ENCODE measurements at regions not wholly inside any gene's neighbourhood (a gene's known extent, or its start where the extent isn't known, plus 50 kb on each side); places are given as distances from the start of the nearest gene placed in this dataset.

DNA sequence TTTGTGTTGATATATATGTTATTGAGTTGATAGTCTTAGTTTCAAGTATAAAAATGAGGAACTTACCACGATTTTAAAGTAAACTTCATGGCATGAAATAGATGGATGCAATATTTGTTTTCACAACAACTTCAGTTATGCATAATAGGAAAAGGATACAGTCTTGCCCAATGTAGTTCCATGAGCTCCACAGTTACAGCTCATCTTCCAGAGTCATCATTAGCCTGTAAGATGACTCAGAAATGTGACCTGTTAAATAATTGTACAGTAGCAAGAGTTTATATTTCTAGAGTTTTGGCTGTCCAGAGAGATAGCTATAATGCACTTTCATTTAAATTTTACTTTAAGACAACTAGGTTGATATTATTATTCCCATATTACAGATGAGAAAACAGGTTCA, 80.9 kb upstream of the ARHGAP28 start:
- no peak for DNase-seq

DNA sequence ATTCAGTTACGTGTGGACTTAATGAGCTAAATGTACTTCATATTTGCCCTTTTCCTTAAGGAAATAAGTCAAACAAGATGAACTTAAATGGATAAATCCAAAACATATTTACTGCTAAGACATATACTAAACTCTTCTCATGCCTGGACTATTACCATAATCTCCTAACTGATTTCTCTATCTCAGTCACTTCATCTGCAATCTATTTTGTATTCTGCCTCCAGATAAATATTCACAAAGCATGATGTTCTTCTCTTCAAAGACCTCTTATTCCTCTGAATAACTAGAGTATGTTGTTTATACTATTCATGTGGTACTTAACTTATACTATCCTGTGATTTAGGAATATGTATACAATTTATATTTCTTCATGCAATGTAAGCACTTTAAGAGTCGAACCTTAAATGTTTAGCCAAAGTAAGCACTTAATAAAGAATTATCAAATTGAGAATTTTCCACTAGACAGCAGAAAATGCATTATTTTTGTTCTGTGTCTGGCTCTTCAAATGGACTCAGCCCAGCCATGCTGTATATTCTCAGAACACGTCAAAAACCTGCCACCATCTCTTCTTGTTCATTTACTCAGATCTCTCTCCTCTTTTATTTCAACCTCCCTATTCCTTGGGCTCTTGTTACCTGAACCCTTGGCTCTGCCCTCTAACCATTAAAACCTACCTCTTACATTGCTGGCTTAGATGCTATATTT, 79.9 kb upstream of the ARHGAP28 start:
- DNase-seq: no peak

DNA sequence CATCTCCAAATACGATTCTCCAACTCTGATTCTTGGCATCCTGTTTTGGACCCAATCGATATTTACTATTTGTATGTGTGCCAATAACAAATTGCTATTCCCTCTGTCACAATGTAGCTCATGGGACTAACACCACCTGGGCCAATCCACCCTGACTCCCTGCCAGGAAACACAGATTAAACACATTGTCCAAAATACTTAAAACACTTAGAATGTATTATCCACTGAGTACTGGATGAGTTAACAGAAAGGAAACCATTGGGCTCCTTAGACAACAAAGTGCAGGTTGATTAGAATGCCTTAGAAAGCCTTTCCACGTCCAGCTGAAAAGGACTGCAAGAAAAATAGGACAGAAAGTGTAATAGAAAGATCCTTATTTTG, 79.4 kb upstream of the ARHGAP28 start:
- DNase-seq: no peak

DNA sequence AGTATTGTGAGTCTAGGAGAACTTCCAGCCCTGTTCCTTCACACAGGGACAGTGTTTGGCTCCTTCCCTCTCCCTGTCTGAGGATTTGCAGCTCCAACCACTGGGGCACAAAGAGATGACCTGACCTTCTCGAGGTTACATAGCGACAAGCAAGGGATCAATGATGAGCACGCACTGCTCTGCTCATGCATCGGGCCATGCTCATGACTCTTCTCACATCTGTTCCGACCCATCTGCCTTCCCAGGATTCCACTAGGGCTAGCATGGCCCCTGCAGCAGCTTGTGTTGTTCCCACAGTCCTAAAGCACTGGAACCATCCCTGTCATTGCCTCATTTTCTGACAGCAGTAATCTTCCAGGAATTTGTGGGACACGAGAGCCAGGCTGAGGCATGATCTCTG, 78.8 kb upstream of the ARHGAP28 start:
- no peak for DNase-seq

DNA sequence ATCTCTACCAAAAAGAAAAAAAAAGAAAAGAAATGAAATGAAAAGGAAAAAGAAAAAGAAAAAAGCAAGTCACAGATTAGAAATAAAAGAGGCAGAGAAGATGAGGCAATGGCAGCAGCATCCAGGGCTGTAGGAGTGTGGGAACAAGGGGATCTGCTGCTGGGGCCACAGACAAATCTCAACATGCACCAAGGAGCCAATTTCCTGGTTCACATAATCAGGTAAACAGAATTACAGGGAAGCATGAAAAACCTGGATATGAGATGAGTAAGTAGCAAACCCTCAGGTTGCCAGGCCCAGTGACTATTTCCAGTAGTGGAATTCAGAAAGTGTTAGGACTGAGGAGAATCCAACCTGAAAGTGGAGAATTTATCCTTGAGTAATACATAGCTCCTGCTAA, 77.4 kb upstream of the ARHGAP28 start:
- DNase-seq: no peak

DNA sequence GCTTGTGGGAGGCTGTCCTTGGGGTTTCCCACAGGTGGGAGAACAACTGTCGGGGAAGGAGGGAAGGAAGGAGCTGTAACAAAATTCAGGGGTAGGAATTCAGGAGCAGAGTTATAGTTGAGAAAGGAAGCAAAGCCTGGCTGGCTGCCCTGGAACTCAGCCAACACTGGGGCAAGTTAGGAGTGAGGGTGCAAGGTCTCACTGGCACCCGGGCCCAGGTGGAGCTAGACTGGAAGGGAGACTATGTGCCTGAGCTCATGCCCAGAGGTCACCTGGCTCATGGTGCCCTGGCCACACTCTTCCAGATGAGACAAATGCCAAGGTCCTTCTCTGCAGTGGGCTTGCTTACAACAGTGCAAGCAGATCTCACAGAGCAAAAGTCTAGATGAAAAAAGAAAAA, 75.6 kb upstream of the ARHGAP28 start:
- DNase-seq: no peak

DNA sequence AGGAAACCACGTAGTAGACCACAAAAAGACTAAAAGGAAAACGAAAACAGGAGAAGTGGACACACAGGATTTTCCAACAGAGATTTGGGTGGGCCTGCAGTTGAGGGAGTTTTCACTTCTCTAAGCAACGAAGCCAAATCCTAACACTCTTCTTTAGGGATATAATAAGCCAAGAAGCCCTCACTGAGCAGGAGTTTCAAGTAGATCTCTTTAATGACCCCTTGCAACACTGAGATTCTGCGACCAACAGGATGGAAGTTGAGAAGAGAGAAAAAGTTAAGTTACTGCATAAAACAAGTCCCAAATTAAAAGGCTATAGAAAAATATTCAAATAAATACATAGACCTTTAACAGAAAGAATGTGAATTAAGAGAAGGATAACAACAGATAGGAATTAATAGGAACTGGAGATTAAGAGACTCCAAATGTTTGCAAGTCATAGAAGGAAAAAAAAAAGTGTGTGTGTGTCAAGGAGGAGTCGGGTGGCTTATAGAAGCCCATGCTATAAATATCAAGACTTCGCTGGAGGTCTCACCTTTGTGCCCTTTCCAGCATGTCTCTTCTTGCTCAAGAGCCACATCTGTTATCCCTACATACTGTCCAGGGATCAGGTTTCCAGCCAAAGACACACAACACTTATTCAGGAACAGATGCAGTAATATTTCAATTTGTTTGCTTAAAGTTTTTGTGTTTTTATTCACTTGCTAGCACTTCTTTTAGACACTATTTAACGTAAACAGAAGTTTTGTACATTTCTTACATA, 69.4 kb upstream of the ARHGAP28 start:
- no peak for DNase-seq

DNA sequence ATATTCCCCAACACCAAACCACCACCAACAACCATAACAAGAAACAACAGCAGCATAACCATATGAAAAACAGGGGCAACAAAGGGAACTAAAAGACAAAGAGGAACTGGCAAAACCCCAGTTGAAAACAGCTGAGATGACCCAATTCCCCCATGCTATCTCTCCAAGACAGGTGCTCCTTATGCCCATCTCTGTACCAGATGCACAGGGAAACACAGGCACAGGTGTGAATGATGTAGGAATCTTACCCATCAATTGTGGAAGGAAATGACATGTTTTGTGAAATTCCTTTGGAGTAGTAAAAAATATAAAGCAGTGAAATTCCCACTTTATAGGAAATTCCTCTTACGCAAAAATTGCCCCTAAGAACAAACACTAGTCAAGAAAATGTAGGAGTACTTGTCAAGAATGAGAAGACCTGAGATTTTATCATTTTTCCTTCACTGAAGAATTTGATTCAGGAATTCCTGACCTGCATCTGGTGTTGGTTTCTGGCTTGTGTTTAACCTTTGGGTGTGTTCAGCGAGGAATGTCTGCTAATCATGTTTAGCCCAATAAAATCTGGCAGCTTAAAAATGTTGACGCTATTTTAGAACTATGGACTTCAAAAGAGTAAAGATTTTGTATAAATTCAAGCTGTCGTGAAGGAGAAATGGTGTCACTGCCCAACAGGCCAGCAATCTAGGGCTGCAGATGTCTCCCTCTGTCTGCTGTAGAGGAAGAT, 67.7 kb upstream of the ARHGAP28 start:
- no peak for DNase-seq

DNA sequence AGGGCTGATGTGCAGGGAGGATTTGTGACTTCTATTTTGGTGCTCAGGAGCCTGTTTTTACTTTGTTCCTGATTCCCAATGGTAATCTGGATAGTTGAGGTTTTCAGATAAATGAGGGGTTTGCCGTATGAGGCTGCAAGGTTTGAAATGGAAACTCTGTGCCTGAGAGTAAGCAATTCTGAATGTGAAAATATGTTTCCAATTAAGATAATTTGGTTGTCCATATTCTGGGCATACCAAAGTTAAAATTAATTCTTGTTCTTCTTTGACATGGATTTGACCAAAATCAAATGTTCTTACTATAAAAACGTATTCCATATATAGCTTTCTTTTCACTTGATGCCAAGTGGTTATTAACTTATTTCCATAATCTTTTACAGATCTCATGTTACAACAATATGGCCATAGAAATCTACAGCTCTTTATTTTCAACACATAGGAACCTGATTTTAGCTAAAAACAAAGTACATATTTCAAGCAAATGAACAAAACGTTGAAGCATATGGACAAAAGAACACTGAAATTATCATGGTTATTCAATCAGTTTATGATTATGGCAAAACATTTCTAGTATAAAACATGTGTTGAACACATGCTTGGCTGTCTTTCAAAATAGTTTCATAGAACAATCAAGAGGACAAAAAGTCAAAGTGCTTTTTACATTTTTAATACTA, 63.4 kb upstream of the ARHGAP28 start:
- no peak for DNase-seq

DNA sequence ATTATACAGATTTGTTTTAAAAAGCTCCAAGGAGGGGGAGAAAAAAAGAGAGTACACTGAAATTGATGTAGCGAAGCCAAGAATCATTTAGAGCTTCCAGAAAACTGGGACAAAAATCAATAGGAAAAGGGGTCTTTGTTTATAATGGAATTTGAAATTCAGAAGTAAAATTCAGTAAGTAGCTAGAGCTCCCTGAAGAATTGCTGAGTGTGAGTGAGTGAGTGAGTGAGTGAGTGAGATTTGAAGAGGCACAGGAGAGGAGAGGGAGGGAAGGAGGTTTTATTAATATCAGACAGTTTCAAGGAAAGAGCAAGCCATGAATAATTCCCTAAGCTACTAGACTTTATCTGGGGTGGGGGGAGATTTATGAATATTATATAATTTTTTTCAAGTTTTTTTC, 60.7 kb upstream of the ARHGAP28 start:
- no peak for DNase-seq

DNA sequence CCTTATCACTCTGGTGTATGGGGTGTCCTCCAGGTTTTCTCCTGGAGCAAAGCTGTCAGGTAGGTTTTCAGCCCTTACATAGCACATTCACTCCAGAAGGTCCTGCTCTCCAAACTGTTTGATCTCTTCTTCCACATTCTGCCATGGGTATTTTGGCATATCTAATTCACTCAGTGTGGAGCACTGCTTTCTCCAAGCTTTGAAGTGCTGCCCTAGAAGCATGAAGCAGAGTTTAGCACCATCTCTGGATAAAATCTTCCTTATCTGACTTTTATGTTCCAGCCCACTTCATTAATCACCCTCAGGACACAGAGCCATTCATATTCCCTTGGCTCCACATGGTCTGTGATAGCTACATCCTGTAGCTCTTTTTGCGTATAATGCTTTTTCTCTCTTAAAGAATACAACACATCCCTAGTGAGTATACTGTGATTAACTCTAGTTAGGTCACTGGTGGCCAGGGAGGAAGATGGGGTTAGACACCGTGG, 56.7 kb upstream of the ARHGAP28 start:
- no peak for DNase-seq

DNA sequence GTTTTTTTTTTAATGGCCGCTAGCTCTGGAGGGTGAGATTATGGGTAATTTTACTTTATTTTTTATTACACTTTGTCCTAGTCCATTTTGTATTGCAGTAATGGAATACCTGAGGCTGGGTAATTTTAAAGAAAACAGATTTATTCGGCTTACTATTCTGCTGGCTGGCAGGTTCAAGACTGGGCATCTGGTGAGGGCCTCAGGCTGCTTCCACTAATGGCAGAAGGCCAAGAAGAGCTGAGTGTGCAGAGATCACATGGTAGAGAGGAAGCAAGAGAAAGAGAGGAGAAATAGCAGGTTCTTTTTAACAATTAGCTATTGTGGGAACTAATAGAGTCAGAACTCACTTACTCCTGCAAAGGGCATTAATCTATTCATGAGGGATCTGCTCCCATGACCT, 52.4 kb upstream of the ARHGAP28 start:
- DNase-seq: no peak

DNA sequence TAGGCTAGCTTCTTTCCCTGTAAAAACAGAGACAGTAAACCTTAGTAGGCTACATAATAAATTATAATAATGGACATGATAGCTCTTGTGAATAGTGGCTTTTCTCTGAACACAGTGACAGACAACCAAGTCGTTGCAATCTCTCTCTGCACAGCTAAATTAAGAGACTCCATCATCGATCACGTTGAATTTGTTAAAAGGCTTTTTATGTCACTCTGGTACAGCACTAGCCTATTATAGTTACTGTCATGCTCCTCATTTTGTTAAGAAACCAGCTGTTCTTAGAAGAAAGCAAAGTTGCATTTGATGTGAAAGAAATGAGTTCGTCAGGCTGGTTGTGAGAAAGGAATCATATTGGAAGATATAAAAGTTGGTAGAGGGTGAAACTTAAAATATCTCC, 50.3 kb upstream of the ARHGAP28 start:
- no peak for DNase-seq

Measured in anterior cingulate cortex (tissue), 58 donors.